ENCODE measurements at regions not wholly inside any gene's neighbourhood (a gene's known extent, or its start where the extent isn't known, plus 50 kb on each side); places are given as distances from the start of the nearest gene placed in this dataset.

GRCh38 chr2:3112131-3112530, 265.5 kb downstream of the EIPR1 start:
- TF ChIP-seq, protein P1, sequence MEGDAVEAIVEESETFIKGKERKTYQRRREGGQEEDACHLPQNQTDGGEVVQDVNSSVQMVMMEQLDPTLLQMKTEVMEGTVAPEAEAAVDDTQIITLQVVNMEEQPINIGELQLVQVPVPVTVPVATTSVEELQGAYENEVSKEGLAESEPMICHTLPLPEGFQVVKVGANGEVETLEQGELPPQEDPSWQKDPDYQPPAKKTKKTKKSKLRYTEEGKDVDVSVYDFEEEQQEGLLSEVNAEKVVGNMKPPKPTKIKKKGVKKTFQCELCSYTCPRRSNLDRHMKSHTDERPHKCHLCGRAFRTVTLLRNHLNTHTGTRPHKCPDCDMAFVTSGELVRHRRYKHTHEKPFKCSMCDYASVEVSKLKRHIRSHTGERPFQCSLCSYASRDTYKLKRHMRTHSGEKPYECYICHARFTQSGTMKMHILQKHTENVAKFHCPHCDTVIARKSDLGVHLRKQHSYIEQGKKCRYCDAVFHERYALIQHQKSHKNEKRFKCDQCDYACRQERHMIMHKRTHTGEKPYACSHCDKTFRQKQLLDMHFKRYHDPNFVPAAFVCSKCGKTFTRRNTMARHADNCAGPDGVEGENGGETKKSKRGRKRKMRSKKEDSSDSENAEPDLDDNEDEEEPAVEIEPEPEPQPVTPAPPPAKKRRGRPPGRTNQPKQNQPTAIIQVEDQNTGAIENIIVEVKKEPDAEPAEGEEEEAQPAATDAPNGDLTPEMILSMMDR (IDR thresholded peaks at IDR 0.05): no peak
- no peak for TF ChIP-seq POLR2A (IDR thresholded peaks at IDR 0.05)

Measured in lower leg skin (tissue), 3 donors.